HG03460 (cell line): ENCODE measurements at regions not wholly inside any gene's neighbourhood (a gene's known extent, or its start where the extent isn't known, plus 50 kb on each side); places are given as distances from the start of the nearest gene placed in this dataset.
"Not testable (repeated sequence)": the region's sequence is repeated elsewhere in the genome, so short reads cannot be mapped to it uniquely, and the experiment has no call there.

Experiments
- ATAC-seq: cut with Tn5 transposase; IDR thresholded peaks from one replicate; pipeline ENCODE4 v1.9.1; 2021; ENCODE audit not compliant: unreplicated experiment

- no peak for ATAC-seq
Measured at GRCh38 chr3:22659651-22660475, 543.3 kb upstream of the UBE2E2 start.

GRCh38 chr3:22660606-22661005, 542.5 kb upstream of the UBE2E2 start:
- ATAC-seq = no peak

GRCh38 chr3:22661121-22661700, 541.9 kb upstream of the UBE2E2 start:
- no peak for ATAC-seq

GRCh38 chr3:22665528-22665927, 537.6 kb upstream of the UBE2E2 start:
- no peak for ATAC-seq

GRCh38 chr3:22666736-22667135, 536.4 kb upstream of the UBE2E2 start:
- no peak for ATAC-seq

GRCh38 chr3:22671848-22672247, 531.3 kb upstream of the UBE2E2 start:
- ATAC-seq = no peak

- ATAC-seq = no peak
Measured at GRCh38 chr3:22684739-22685138, 518.4 kb upstream of the UBE2E2 start.

- ATAC-seq = no peak
Measured at GRCh38 chr3:22685597-22685996, 517.5 kb upstream of the UBE2E2 start.

- ATAC-seq = no peak
Measured at GRCh38 chr3:22691407-22691806, 511.7 kb upstream of the UBE2E2 start.

GRCh38 chr3:22691856-22692628, 511.1 kb upstream of the UBE2E2 start:
- ATAC-seq = no peak

GRCh38 chr3:22700876-22701275, 502.3 kb upstream of the UBE2E2 start:
- no peak for ATAC-seq

- no peak for ATAC-seq
Measured at GRCh38 chr3:22704166-22704565, 499.0 kb upstream of the UBE2E2 start.

- ATAC-seq = no peak
Measured at GRCh38 chr3:22704571-22705354, 498.4 kb upstream of the UBE2E2 start.

- not testable (repeated sequence) for ATAC-seq
Measured at GRCh38 chr3:22706922-22707321, 496.2 kb upstream of the UBE2E2 start.

- ATAC-seq = no peak
Measured at GRCh38 chr3:22713936-22714335, 489.2 kb upstream of the UBE2E2 start.

- ATAC-seq = no peak
Measured at GRCh38 chr3:22714749-22715148, 488.4 kb upstream of the UBE2E2 start.

- ATAC-seq = no peak
Measured at GRCh38 chr3:22720596-22720995, 482.5 kb upstream of the UBE2E2 start.

GRCh38 chr3:22724420-22724819, 478.7 kb upstream of the UBE2E2 start:
- no peak for ATAC-seq

- no peak for ATAC-seq
Measured at GRCh38 chr3:22728406-22728805, 474.7 kb upstream of the UBE2E2 start.

- no peak for ATAC-seq
Measured at GRCh38 chr3:22729212-22729611, 473.9 kb upstream of the UBE2E2 start.

GRCh38 chr3:22729981-22730380, 473.1 kb upstream of the UBE2E2 start:
- no peak for ATAC-seq
